Testis (tissue), 2 donors: ENCODE measurements at regions not wholly inside any gene's neighbourhood (a gene's known extent, or its start where the extent isn't known, plus 50 kb on each side); places are given as distances from the start of the nearest gene placed in this dataset.

Experiments
- CTCF ChIP-seq, 3 experiments: fragments of 450-650 bp in 2 of 3; fragments of 200-600 bp in 1 of 3; sonication (generic) in 1 of 3; IDR thresholded peaks; one replicate each; pipeline ENCODE4 v1.5.1; 2016 to 2019; ENCODE audit warnings: antibody characterized with exemption in 3 of 3, mild to moderate bottlenecking in 2 of 3, moderate library complexity in 1 of 3
- POLR2A ChIP-seq: fragments of 450-650 bp; IDR thresholded peaks from one replicate; pipeline ENCODE4 v1.6.1; 2017; ENCODE audit warnings: antibody characterized with exemption, mild to moderate bottlenecking, moderate library complexity

DNA sequence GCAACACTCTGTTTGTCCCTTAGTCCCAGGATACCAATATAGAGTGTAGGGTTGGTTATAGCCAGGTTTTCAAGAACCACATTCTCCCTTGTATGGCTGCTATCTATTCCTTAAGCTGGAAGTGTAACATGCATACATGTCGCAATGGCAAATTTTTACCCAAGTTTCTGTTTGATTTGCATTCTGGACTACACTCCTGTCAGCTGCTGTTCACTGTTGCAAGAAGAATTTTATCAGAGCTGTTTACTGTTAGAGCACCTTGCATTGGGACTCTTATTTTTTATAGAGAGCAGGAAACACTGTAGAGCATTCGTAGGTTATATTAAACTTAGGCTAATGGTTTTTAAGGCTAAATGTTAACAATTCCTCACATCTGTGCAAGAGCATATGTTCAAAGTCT is 376.0 kb upstream of the LRFN5 start:
- TF ChIP-seq CTCF (IDR thresholded peaks at IDR 0.05) (no peak), POLR2A (no peak)
